RWPE1 (cell line): ENCODE measurements at regions not wholly inside any gene's neighbourhood (a gene's known extent, or its start where the extent isn't known, plus 50 kb on each side); places are given as distances from the start of the nearest gene placed in this dataset.

Experiments
- CTCF ChIA-PET: fragments of 350-600 bp; sonication (Branson Sonifier 250); formaldehyde crosslinking; extraction: SDS; loops from one replicate; lab custom pipeline; 2021; lab: Yijun Ruan, JAX
- POLR2A ChIA-PET: fragments of 400-600 bp; formaldehyde crosslinking; extraction: SDS; loops from one replicate; lab custom pipeline; 2020; ENCODE audit warnings: antibody characterized with exemption; ENCODE audit not compliant: low non-redundant PET; lab: Yijun Ruan, JAX
- DNase-seq: peaks from one replicate; pipeline ENCODE4 v3.0.0; 2012; ENCODE audit warnings: low spot score
- H3K27ac ChIP-seq: fragments of 450-650 bp; 2 replicates; pipeline ENCODE4 v1.5.1; 2017
- TF ChIP-seq, protein P1 (sequence below): fragments of 450-650 bp; conservative IDR thresholded peaks from 2 replicates; pipeline ENCODE4 v1.5.1; 2017; ENCODE audit warnings: low read depth, mild to moderate bottlenecking

DNA sequence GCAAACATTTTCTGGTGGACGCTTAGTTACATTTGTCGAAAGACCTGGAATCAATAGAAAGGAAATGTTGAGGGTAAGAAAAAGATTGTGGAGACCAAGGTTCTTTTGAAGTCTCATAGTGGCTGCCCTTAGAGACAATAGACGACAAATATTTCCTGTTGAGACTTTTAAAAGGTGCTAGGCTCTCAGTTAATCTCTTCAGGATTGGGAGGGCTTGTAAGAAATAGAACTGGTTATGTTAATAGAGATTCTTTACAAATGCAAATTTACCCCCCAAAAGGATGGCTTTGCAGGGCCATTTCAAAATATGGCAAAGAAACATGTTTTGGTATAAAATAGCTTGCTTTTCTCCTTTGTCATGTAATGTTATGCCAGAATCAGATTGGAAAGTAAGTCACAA, 428.2 kb upstream of the CTNND2 start:
- POLR2A ChIA-PET = no interaction called here

DNA sequence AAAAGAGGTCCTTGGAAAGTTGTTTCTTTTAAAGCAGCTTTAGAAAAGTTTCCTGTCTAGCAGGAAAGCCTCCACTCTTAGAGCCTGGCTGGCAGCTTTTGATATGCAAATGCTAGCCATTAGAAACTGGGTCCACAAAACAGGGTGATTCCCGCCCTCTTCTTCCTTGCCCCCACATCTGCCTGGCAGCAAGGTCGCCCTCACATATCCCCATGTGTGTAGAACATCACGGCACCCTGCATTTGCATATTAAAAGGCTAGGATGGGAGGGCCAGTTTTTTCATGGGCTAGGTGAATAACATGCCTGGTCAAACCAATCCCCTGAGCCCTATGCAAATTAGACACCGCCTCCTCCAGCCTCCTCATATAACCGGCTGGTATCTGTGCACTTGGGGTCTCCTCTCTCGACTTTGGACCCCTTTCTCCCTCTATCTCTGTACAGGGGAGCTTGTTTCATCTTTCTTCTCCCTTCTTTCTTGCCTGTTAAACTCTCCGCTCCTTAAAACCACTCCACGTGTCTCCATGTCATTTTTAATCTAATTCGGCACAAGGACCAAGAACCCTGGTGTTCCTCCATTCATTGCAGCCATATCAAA, 426.8 kb upstream of the CTNND2 start:
- no peak for DNase-seq
- ChIA-PET POLR2A (no interaction called here), CTCF (no interaction called here)
- H3K27ac ChIP-seq = no peak overlapping the region
- TF ChIP-seq, protein P1, sequence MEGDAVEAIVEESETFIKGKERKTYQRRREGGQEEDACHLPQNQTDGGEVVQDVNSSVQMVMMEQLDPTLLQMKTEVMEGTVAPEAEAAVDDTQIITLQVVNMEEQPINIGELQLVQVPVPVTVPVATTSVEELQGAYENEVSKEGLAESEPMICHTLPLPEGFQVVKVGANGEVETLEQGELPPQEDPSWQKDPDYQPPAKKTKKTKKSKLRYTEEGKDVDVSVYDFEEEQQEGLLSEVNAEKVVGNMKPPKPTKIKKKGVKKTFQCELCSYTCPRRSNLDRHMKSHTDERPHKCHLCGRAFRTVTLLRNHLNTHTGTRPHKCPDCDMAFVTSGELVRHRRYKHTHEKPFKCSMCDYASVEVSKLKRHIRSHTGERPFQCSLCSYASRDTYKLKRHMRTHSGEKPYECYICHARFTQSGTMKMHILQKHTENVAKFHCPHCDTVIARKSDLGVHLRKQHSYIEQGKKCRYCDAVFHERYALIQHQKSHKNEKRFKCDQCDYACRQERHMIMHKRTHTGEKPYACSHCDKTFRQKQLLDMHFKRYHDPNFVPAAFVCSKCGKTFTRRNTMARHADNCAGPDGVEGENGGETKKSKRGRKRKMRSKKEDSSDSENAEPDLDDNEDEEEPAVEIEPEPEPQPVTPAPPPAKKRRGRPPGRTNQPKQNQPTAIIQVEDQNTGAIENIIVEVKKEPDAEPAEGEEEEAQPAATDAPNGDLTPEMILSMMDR = no peak

More for the DNA sequence above, 428.2 kb upstream of the CTNND2 start:
- TF ChIP-seq, protein P1 = no peak
- no peak for DNase-seq
- CTCF ChIA-PET = interaction anchor here (0.6 kb wide), 1 partner anchor 288 kb away, joined by 3 read pairs; no protein-coding TSS in a partner anchor
- H3K27ac ChIP-seq = no peak overlapping the region

DNA sequence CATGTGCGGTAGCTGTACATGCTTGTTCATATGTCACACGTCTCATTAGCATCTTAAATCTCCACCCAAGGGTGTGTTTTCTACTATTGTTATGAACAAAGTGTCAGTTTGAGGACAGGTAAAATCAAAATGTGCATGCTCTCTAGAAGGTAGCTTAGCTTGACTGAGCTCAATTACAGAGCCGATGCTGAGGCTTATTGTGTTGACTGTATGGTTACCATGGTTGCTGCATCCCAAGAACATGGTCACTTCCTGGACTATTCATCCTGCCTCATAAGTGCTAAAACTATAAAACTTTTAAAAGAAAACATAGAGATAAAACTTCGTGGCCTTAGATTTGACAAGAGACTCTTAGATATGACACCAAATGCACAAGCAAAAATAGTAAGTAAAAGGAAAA, 426.1 kb upstream of the CTNND2 start:
- no peak for DNase-seq
- ChIA-PET CTCF (no interaction called here), POLR2A (no interaction called here)
- H3K27ac ChIP-seq = no peak overlapping the region
- TF ChIP-seq, protein P1 = no peak

DNA sequence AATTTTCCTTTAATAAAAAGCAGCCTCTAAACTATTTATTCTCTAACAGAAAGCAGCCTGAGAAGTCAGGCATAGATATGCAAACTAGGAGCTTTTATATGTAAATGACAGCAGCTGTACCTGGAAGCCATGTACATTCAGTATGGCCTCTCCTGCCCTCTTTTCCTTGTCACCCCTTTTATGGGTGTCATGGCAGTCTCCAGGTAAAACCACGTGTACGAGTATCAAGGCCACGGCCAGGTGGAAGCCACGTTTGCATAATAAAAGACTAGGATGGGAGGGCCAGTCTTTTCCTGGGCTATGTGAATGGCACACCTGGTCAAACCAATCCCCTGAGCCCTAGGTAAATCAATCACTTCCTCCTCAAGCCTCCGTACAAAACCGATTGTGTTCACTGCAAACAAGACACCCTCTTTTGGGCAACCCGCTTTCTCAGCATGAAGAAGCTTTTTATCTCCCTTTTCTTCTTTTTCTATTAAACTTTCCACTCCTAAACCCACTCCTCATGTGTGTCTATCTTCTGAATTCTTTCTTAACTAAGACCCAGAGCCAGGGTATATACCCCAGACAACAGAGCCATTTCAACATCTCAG, 419.5 kb upstream of the CTNND2 start:
- TF ChIP-seq, protein P1 = no peak
- ChIA-PET POLR2A (no interaction called here), CTCF (no interaction called here)
- no peak for DNase-seq
- no peak overlapping the region for H3K27ac ChIP-seq

DNA sequence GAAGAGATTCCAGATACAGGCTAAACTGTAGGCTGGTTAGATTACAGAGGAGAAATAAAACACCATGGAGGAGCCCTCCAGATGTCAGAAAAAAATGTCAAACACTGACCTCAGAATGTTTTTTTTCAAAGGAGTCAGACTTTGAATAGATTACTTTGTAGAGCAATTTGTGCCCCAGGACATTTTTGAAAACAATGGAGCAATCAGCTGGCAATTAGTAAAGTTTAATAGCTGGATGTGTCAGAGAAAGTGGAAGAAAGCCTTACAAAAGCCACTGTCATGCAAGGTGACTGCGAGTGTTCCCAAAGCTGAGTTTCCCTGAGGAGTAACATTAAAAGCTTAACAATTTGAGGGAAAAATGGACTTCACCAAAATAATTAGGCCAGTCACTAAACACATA, 417.8 kb upstream of the CTNND2 start:
- TF ChIP-seq, protein P1 = no peak
- no peak for DNase-seq
- CTCF ChIA-PET = interaction anchor here (0.6 kb wide), 1 partner anchor 628 kb away, joined by 3 read pairs; no protein-coding TSS in a partner anchor
- H3K27ac ChIP-seq = no peak overlapping the region
- POLR2A ChIA-PET = no interaction called here

DNA sequence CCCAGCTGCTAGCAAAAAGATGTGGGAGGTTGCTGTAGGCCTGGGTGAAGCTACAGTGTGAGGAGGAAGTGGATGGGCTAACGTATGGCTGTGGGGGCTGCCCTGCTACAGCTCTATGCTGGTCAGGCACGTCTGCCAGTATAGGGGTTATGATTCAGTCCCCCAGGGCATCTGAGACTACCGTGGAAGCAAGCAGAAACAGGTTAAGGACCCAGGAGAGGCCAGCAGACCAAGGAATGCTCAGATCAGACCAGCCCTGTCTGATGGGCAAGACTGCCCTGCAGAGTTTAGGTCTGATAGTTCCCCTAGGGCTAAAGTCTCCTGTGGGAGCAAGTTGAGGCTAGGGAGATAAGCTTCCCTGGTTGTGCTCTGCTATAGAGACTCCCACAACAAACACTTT, 416.1 kb upstream of the CTNND2 start:
- no peak overlapping the region for H3K27ac ChIP-seq
- no peak for DNase-seq
- ChIA-PET CTCF (no interaction called here), POLR2A (no interaction called here)
- TF ChIP-seq, protein P1 = no peak
